Activated CD8-positive, alpha-beta memory T cell treated with anti-CD3 and anti-CD28 coated beads, Interleukin-2, amount 10 ng/mL, durations not matched to agents 7 days and 5 days (primary cell): ENCODE measurements at regions not wholly inside any gene's neighbourhood (a gene's known extent, or its start where the extent isn't known, plus 50 kb on each side); places are given as distances from the start of the nearest gene placed in this dataset.

ENCODE experiments used
- ATAC-seq: fragments of 150-1000 bp; cut with Tn5 transposase; one replicate; pipeline ENCODE4 v1.10.0; 2021; ENCODE audit warnings: moderate library complexity
- CTCF ChIA-PET: fragments of 350-600 bp; sonication (Branson Sonifier 250); formaldehyde crosslinking; loops from one replicate; lab custom pipeline; 2021; ENCODE audit warnings: antibody characterized with exemption; lab: Charles Lee
- DNase-seq: peaks from one replicate; pipeline ENCODE4 v3.0.0-alpha.2; 2020
- H3K27ac Mint-ChIP-seq: one replicate; pipeline ENCODE4 v1.8.0; 2021; ENCODE audit warnings: mild to moderate bottlenecking, mixed read lengths
- H3K27me3 Mint-ChIP-seq: one replicate; pipeline ENCODE4 v1.8.0; 2021; ENCODE audit warnings: mixed read lengths
- H3K36me3 Mint-ChIP-seq: one replicate; pipeline ENCODE4 v1.8.0; 2021; ENCODE audit warnings: mild to moderate bottlenecking, mixed read lengths
- H3K4me1 Mint-ChIP-seq: one replicate; pipeline ENCODE4 v1.8.0; 2021; ENCODE audit warnings: mixed read lengths
- H3K4me3 Mint-ChIP-seq: one replicate; pipeline ENCODE4 v1.8.0; 2021; ENCODE audit warnings: mild to moderate bottlenecking, moderate library complexity, mixed read lengths
- H3K9me3 Mint-ChIP-seq: one replicate; pipeline ENCODE4 v1.8.0; 2022; ENCODE audit warnings: low read depth, mixed read lengths

- H3K9me3 Mint-ChIP-seq = no peaks in the 10 kb centered on the region
- ATAC-seq = no peak
- no peaks in the 10 kb centered on the region for H3K4me1 Mint-ChIP-seq
- no peak overlapping the region for H3K27ac Mint-ChIP-seq
- CTCF ChIA-PET = no interaction called here
- no peak overlapping the region for H3K4me3 Mint-ChIP-seq
- H3K27me3 Mint-ChIP-seq = no peaks in the 10 kb centered on the region
- DNase-seq = no peak
- H3K36me3 Mint-ChIP-seq = no peaks in the 10 kb centered on the region
Measured at GRCh38 chr2:16840496-16841172, 175.0 kb upstream of the CYRIA start.

- Mint-ChIP-seq H3K4me3 (no peak overlapping the region), H3K27me3 (no peaks in the 10 kb centered on the region), H3K27ac (no peak overlapping the region), H3K4me1 (no peaks in the 10 kb centered on the region), H3K9me3 (no peaks in the 10 kb centered on the region), H3K36me3 (no peaks in the 10 kb centered on the region)
- CTCF ChIA-PET = no interaction called here
- no peak for ATAC-seq
- DNase-seq = no peak
Measured at GRCh38 chr2:16832910-16833309, 167.3 kb upstream of the CYRIA start.

- H3K27ac Mint-ChIP-seq = no peak overlapping the region
- ATAC-seq = no peak
- DNase-seq = no peak
- H3K36me3 Mint-ChIP-seq = no peaks in the 10 kb centered on the region
- no peaks in the 10 kb centered on the region for H3K4me1 Mint-ChIP-seq
- CTCF ChIA-PET = no interaction called here
- H3K9me3 Mint-ChIP-seq = peaks cover 2% of the 10 kb centered on the region
- no peak overlapping the region for H3K4me3 Mint-ChIP-seq
- H3K27me3 Mint-ChIP-seq = no peaks in the 10 kb centered on the region
Measured at GRCh38 chr2:16828828-16829160, 163.2 kb upstream of the CYRIA start.

- ATAC-seq = no peak
- CTCF ChIA-PET = no interaction called here
- H3K27ac Mint-ChIP-seq = no peak overlapping the region
- no peaks in the 10 kb centered on the region for H3K27me3 Mint-ChIP-seq
- DNase-seq = no peak
- no peak overlapping the region for H3K4me3 Mint-ChIP-seq
- peaks cover 2% of the 10 kb centered on the region for H3K9me3 Mint-ChIP-seq
- H3K36me3 Mint-ChIP-seq = no peaks in the 10 kb centered on the region
- H3K4me1 Mint-ChIP-seq = no peaks in the 10 kb centered on the region
Measured at GRCh38 chr2:16828044-16828827, 162.6 kb upstream of the CYRIA start.

- H3K4me3 Mint-ChIP-seq = no peak overlapping the region
- H3K4me1 Mint-ChIP-seq = no peaks in the 10 kb centered on the region
- H3K27ac Mint-ChIP-seq = no peak overlapping the region
- no peak for DNase-seq
- H3K36me3 Mint-ChIP-seq = no peaks in the 10 kb centered on the region
- no peaks in the 10 kb centered on the region for H3K27me3 Mint-ChIP-seq
- peaks cover 2% of the 10 kb centered on the region for H3K9me3 Mint-ChIP-seq
- no peak for ATAC-seq
- CTCF ChIA-PET = no interaction called here
Measured at GRCh38 chr2:16824472-16824871, 158.8 kb upstream of the CYRIA start.

GRCh38 chr2:16821692-16822091, 156.1 kb upstream of the CYRIA start:
- H3K27me3 Mint-ChIP-seq = no peaks in the 10 kb centered on the region
- no peak for ATAC-seq
- no peak for DNase-seq
- H3K27ac Mint-ChIP-seq = no peak overlapping the region
- no peaks in the 10 kb centered on the region for H3K36me3 Mint-ChIP-seq
- peaks cover 2% of the 10 kb centered on the region for H3K9me3 Mint-ChIP-seq
- no peak overlapping the region for H3K4me3 Mint-ChIP-seq
- H3K4me1 Mint-ChIP-seq = no peaks in the 10 kb centered on the region
- CTCF ChIA-PET = no interaction called here

GRCh38 chr2:16818203-16818556, 152.5 kb upstream of the CYRIA start:
- no peak for DNase-seq
- no peaks in the 10 kb centered on the region for H3K4me1 Mint-ChIP-seq
- no peak for ATAC-seq
- no peaks in the 10 kb centered on the region for H3K27me3 Mint-ChIP-seq
- no peaks in the 10 kb centered on the region for H3K9me3 Mint-ChIP-seq
- H3K36me3 Mint-ChIP-seq = no peaks in the 10 kb centered on the region
- no peak overlapping the region for H3K4me3 Mint-ChIP-seq
- CTCF ChIA-PET = no interaction called here
- H3K27ac Mint-ChIP-seq = no peak overlapping the region

GRCh38 chr2:16817305-16818202, 151.9 kb upstream of the CYRIA start:
- Mint-ChIP-seq H3K9me3 (no peaks in the 10 kb centered on the region), H3K4me1 (no peaks in the 10 kb centered on the region), H3K27ac (no peak overlapping the region), H3K36me3 (no peaks in the 10 kb centered on the region), H3K4me3 (no peak overlapping the region), H3K27me3 (no peaks in the 10 kb centered on the region)
- CTCF ChIA-PET = no interaction called here
- ATAC-seq (no peak), DNase-seq (no peak)

- no peaks in the 10 kb centered on the region for H3K9me3 Mint-ChIP-seq
- CTCF ChIA-PET = no interaction called here
Measured at GRCh38 chr2:16816522-16816921, 150.9 kb upstream of the CYRIA start.

GRCh38 chr2:16816016-16816415, 150.4 kb upstream of the CYRIA start:
- CTCF ChIA-PET = no interaction called here
- DNase-seq (no peak), ATAC-seq (no peak)
- H3K36me3 Mint-ChIP-seq = no peaks in the 10 kb centered on the region
- no peaks in the 10 kb centered on the region for H3K4me1 Mint-ChIP-seq
- no peak overlapping the region for H3K27ac Mint-ChIP-seq
- H3K9me3 Mint-ChIP-seq = no peaks in the 10 kb centered on the region
- no peaks in the 10 kb centered on the region for H3K27me3 Mint-ChIP-seq
- H3K4me3 Mint-ChIP-seq = no peak overlapping the region

More at GRCh38 chr2:16816522-16816921, 150.9 kb upstream of the CYRIA start:
- no peaks in the 10 kb centered on the region for H3K27me3 Mint-ChIP-seq
- no peaks in the 10 kb centered on the region for H3K4me1 Mint-ChIP-seq
- no peak overlapping the region for H3K4me3 Mint-ChIP-seq
- DNase-seq (no peak), ATAC-seq (no peak)
- H3K27ac Mint-ChIP-seq = no peak overlapping the region
- H3K36me3 Mint-ChIP-seq = no peaks in the 10 kb centered on the region

- H3K36me3 Mint-ChIP-seq = no peaks in the 10 kb centered on the region
- no peaks in the 10 kb centered on the region for H3K9me3 Mint-ChIP-seq
- ATAC-seq = no peak
- no peak for DNase-seq
- no peaks in the 10 kb centered on the region for H3K4me1 Mint-ChIP-seq
- CTCF ChIA-PET = no interaction called here
- H3K4me3 Mint-ChIP-seq = no peak overlapping the region
- H3K27me3 Mint-ChIP-seq = no peaks in the 10 kb centered on the region
- no peak overlapping the region for H3K27ac Mint-ChIP-seq
Measured at GRCh38 chr2:16813593-16813992, 148.0 kb upstream of the CYRIA start.

GRCh38 chr2:16798472-16798871, 132.8 kb upstream of the CYRIA start:
- H3K4me1 Mint-ChIP-seq = no peaks in the 10 kb centered on the region
- CTCF ChIA-PET = no interaction called here
- H3K36me3 Mint-ChIP-seq = no peaks in the 10 kb centered on the region

GRCh38 chr2:16791496-16791895, 125.9 kb upstream of the CYRIA start:
- ATAC-seq = no peak
- Mint-ChIP-seq H3K36me3 (no peaks in the 10 kb centered on the region), H3K27me3 (no peaks in the 10 kb centered on the region), H3K4me1 (no peaks in the 10 kb centered on the region), H3K9me3 (no peaks in the 10 kb centered on the region), H3K4me3 (no peak overlapping the region), H3K27ac (no peak overlapping the region)
- no peak for DNase-seq
- CTCF ChIA-PET = no interaction called here

More at GRCh38 chr2:16798472-16798871, 132.8 kb upstream of the CYRIA start:
- no peak overlapping the region for H3K4me3 Mint-ChIP-seq
- no peaks in the 10 kb centered on the region for H3K27me3 Mint-ChIP-seq
- no peaks in the 10 kb centered on the region for H3K9me3 Mint-ChIP-seq
- DNase-seq (no peak), ATAC-seq (no peak)
- H3K27ac Mint-ChIP-seq = no peak overlapping the region

GRCh38 chr2:16785149-16785548, 119.5 kb upstream of the CYRIA start:
- Mint-ChIP-seq H3K27ac (no peak overlapping the region), H3K4me3 (no peak overlapping the region), H3K27me3 (no peaks in the 10 kb centered on the region), H3K4me1 (no peaks in the 10 kb centered on the region), H3K36me3 (no peaks in the 10 kb centered on the region), H3K9me3 (no peaks in the 10 kb centered on the region)
- ATAC-seq (no peak), DNase-seq (no peak)
- CTCF ChIA-PET = no interaction called here
